VCaP (cell line): ENCODE measurements at regions not wholly inside any gene's neighbourhood (a gene's known extent, or its start where the extent isn't known, plus 50 kb on each side); places are given as distances from the start of the nearest gene placed in this dataset.

Experiments used
- H3K27ac ChIP-seq: fragments of 450-650 bp; 2 replicates; pipeline ENCODE4 v1.5.1; 2017
- TF ChIP-seq, protein P1 (sequence below): fragments of 450-650 bp; conservative IDR thresholded peaks from 2 replicates; pipeline ENCODE4 v1.5.1; 2017; ENCODE audit warnings: mild to moderate bottlenecking, moderate library complexity

DNA sequence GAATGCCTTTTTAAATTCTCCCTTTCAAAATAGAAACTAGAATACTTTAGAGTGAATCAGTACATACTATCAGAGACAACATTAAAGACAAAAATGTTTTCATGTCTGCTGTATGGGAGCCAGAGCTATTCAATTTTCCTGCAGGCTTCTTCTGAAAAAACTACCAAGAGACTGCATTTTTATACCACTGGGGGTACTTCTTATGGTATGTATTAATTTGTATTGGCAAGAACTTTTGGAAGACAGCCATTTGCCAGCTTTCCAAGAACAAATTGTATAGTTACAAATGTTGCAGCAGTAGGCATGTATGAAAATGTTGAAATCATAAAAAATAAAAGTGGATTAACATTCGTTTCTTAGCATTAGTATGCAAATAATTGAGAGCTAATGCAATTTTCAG, 1010.0 kb upstream of the CADM2 start:
- no peak overlapping the region for H3K27ac ChIP-seq
- TF ChIP-seq, protein P1, sequence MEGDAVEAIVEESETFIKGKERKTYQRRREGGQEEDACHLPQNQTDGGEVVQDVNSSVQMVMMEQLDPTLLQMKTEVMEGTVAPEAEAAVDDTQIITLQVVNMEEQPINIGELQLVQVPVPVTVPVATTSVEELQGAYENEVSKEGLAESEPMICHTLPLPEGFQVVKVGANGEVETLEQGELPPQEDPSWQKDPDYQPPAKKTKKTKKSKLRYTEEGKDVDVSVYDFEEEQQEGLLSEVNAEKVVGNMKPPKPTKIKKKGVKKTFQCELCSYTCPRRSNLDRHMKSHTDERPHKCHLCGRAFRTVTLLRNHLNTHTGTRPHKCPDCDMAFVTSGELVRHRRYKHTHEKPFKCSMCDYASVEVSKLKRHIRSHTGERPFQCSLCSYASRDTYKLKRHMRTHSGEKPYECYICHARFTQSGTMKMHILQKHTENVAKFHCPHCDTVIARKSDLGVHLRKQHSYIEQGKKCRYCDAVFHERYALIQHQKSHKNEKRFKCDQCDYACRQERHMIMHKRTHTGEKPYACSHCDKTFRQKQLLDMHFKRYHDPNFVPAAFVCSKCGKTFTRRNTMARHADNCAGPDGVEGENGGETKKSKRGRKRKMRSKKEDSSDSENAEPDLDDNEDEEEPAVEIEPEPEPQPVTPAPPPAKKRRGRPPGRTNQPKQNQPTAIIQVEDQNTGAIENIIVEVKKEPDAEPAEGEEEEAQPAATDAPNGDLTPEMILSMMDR = no peak

GRCh38 chr3:83953417-83954089, 1005.2 kb upstream of the CADM2 start:
- TF ChIP-seq, protein P1 = no peak
- no peak overlapping the region for H3K27ac ChIP-seq

DNA sequence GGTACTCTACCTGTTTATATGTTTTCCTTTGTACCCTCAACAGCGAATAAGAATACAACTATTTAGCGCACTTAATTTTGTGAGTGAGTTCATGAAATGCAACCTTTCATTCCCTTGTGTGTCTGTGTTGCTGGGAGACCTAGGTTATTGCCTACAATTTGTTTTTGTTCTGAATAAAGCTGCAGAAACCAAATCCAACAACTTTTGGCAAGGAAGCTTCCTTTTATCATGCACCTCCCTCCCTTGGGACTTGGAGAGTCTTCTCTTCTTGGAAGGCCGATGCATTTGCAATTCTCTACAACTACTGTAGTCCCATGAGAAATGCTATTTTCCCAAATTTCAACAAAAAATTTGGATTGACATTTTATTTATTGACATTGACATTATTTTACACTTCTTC, 1002.4 kb upstream of the CADM2 start:
- TF ChIP-seq, protein P1 = no peak
- no peak overlapping the region for H3K27ac ChIP-seq

- TF ChIP-seq, protein P1 = peak; percentile 35
Observed at GRCh38 chr3:83968356-83968755, 990.4 kb upstream of the CADM2 start.

DNA sequence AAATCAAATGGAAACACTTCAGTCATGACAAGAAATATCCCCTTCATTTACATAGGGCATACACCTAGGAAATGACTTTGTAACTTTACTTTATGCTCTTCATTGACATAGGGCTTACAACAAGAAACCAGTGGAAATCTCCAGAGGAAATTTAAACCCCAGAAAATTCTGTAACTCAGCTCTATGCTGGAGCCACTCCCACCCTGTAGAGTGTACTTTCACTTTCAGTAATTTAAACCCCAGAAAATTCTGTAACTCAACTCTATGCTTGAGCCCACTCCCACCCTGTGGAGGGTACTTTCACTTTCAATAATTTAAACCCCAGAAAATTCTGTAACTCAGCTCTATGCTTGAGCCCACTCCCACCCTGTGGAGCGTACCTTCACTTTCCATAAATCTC, 987.1 kb upstream of the CADM2 start:
- TF ChIP-seq, protein P1 = no peak

More at GRCh38 chr3:83968356-83968755, 990.4 kb upstream of the CADM2 start:
- no peak overlapping the region for H3K27ac ChIP-seq

DNA sequence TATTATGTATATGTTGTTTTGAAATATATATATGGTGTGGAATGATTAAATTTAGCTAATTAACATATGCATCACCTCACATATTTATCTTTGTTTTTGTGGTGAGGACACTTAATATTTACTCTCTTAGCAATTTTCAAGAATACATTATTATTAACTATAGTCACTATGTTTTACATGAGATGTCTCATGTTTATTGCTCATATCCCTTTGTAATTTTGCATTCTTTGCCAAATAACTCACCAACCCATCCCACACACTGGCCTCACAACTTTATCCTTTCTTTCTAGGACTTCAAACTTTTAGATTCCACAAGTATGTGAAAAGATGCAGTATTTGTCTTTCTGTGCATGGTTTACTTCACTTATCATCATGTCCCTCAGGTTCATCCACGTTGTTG, 950.2 kb upstream of the CADM2 start:
- TF ChIP-seq, protein P1 = no peak
- no peak overlapping the region for H3K27ac ChIP-seq

More for the DNA sequence above, 987.1 kb upstream of the CADM2 start:
- H3K27ac ChIP-seq = no peak overlapping the region

- no peak overlapping the region for H3K27ac ChIP-seq
- TF ChIP-seq, protein P1 = no peak
Observed at GRCh38 chr3:84023842-84024241, 934.9 kb upstream of the CADM2 start.
